ENCODE measurements at regions not wholly inside any gene's neighbourhood (a gene's known extent, or its start where the extent isn't known, plus 50 kb on each side); places are given as distances from the start of the nearest gene placed in this dataset.

GRCh38 chr12:91620422-91620821 is 437.8 kb upstream of the DCN start:
- no peak for DNase-seq (ENCODE audit: low read depth)
- H3K4me3 ChIP-seq (ENCODE audit: low read length), result no peak overlapping the region
- TF ChIP-seq CTCF (conservative IDR thresholded peaks at IDR 0.05; ENCODE audit: low read length), result no peak

GRCh38 chr12:91618281-91618680 is 435.7 kb upstream of the DCN start:
- H3K4me3 ChIP-seq (ENCODE audit: low read length), result no peak overlapping the region
- TF ChIP-seq CTCF (conservative IDR thresholded peaks at IDR 0.05; ENCODE audit: low read length), result no peak
- DNase-seq (ENCODE audit: low read depth), result no peak

- no peak for DNase-seq (ENCODE audit: low read depth)
- no peak overlapping the region for H3K4me3 ChIP-seq (ENCODE audit: low read length)
- TF ChIP-seq CTCF (conservative IDR thresholded peaks at IDR 0.05; ENCODE audit: low read length), result no peak
Observed at GRCh38 chr12:91617818-91618217, 435.2 kb upstream of the DCN start.

GRCh38 chr12:91616416-91616815 is 433.8 kb upstream of the DCN start:
- no peak for TF ChIP-seq CTCF (conservative IDR thresholded peaks at IDR 0.05; ENCODE audit: low read length)
- no peak for DNase-seq (ENCODE audit: low read depth)
- H3K4me3 ChIP-seq (ENCODE audit: low read length), result no peak overlapping the region

GRCh38 chr12:91613223-91613779 is 430.7 kb upstream of the DCN start:
- TF ChIP-seq CTCF (conservative IDR thresholded peaks at IDR 0.05; ENCODE audit: low read length), result no peak
- H3K4me3 ChIP-seq (ENCODE audit: low read length), result no peak overlapping the region
- DNase-seq (ENCODE audit: low read depth), result no peak

GRCh38 chr12:91610561-91610960 is 427.9 kb upstream of the DCN start:
- no peak for DNase-seq (ENCODE audit: low read depth)
- TF ChIP-seq CTCF (conservative IDR thresholded peaks at IDR 0.05; ENCODE audit: low read length), result no peak
- no peak overlapping the region for H3K4me3 ChIP-seq (ENCODE audit: low read length)

- H3K4me3 ChIP-seq (ENCODE audit: low read length), result no peak overlapping the region
- DNase-seq (ENCODE audit: low read depth), result no peak
- TF ChIP-seq CTCF (conservative IDR thresholded peaks at IDR 0.05; ENCODE audit: low read length), result no peak
Observed at GRCh38 chr12:91609283-91609682, 426.7 kb upstream of the DCN start.

All from AG10803 (cell line).